ENCODE measurements at regions not wholly inside any gene's neighbourhood (a gene's known extent, or its start where the extent isn't known, plus 50 kb on each side); places are given as distances from the start of the nearest gene placed in this dataset.
A peak's percentile ranks its signal among the peaks of the same experiment; 100 is the strongest.

- Histone ChIP-seq H3K4me3 (ENCODE audit: low read depth, low read length) (no peak overlapping the region), H3K27me3 (no peaks in the 10 kb centered on the region)
- DNase-seq, result no peak
Observed at GRCh38 chrX:88397551-88397950, 349.5 kb upstream of the CPXCR1 start.

GRCh38 chrX:88416002-88416401 lies 331.0 kb upstream of the CPXCR1 start:
- Histone ChIP-seq H3K36me3 (no peaks in the 10 kb centered on the region), H3K4me1 (no peaks in the 10 kb centered on the region), H3K4me3 (ENCODE audit: low read depth, low read length) (no peak overlapping the region), H3K9me3 (no peaks in the 10 kb centered on the region), H3K27me3 (no peaks in the 10 kb centered on the region)
- DNase-seq, result no peak
- no peak for TF ChIP-seq CTCF (IDR thresholded peaks at IDR 0.05; ENCODE audit: low read depth, low read length)

More at GRCh38 chrX:88397551-88397950, 349.5 kb upstream of the CPXCR1 start:
- H3K4me1 ChIP-seq, result no peaks in the 10 kb centered on the region
- no peaks in the 10 kb centered on the region for H3K36me3 ChIP-seq
- no peaks in the 10 kb centered on the region for H3K9me3 ChIP-seq
- TF ChIP-seq CTCF (IDR thresholded peaks at IDR 0.05; ENCODE audit: low read depth, low read length), result no peak

- H3K4me3 ChIP-seq (ENCODE audit: low read depth, low read length), result no peak overlapping the region
- H3K27me3 ChIP-seq, result no peaks in the 10 kb centered on the region
- DNase-seq, result no peak
- H3K36me3 ChIP-seq, result no peaks in the 10 kb centered on the region
- H3K4me1 ChIP-seq, result no peaks in the 10 kb centered on the region
- H3K9me3 ChIP-seq, result no peaks in the 10 kb centered on the region
- no peak for TF ChIP-seq CTCF (IDR thresholded peaks at IDR 0.05; ENCODE audit: low read depth, low read length)
Observed at GRCh38 chrX:88416965-88417364, 330.1 kb upstream of the CPXCR1 start.

DNA sequence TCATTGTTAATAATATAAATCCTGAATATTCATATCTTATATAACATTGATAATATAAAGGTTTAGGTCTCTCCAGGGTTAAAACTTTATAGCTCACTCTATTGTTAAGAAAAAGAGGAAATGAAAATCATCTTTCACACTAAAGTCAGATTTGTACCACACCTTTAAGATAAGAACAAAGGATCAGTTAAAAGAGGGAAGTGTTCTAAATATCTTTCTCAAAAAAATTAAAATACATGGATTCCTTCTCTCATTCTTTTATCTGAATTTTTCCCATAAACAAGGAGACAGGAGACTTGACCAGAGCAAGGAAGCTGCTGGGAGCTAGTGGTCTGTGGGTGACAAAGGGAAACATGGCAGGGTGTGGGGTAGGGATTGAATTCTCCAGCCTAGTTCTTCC lies 323.0 kb upstream of the CPXCR1 start:
- no peaks in the 10 kb centered on the region for H3K36me3 ChIP-seq
- H3K27me3 ChIP-seq, result no peaks in the 10 kb centered on the region
- no peak for DNase-seq
- no peaks in the 10 kb centered on the region for H3K9me3 ChIP-seq
- H3K4me1 ChIP-seq, result no peaks in the 10 kb centered on the region
- H3K4me3 ChIP-seq (ENCODE audit: low read depth, low read length), result no peak overlapping the region
- no peak for TF ChIP-seq CTCF (IDR thresholded peaks at IDR 0.05; ENCODE audit: low read depth, low read length)

- Histone ChIP-seq H3K4me1 (no peaks in the 10 kb centered on the region), H3K36me3 (no peaks in the 10 kb centered on the region), H3K9me3 (no peaks in the 10 kb centered on the region), H3K4me3 (ENCODE audit: low read depth, low read length) (no peak overlapping the region), H3K27me3 (no peaks in the 10 kb centered on the region)
- no peak for TF ChIP-seq CTCF (IDR thresholded peaks at IDR 0.05; ENCODE audit: low read depth, low read length)
- no peak for DNase-seq
Observed at GRCh38 chrX:88424541-88424940, 322.5 kb upstream of the CPXCR1 start.

DNA sequence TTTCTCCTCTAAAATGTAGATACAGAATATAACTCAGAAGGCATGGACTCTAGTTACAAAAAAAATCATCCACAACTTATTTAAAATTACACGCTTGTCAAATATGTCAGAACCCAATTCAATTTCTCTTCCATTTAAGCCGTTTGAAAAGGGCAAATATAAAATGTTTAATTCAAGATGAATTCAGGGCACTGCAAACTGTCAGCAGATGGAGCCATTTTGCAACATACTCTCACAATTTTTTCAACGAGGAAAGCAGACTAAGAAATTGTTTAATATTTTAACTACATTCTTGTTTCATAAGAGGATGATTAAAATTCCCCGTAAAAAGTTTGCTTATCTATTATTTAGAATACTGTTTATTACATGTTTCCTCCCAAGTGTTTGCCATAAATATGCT lies 321.3 kb upstream of the CPXCR1 start:
- H3K4me3 ChIP-seq (ENCODE audit: low read depth, low read length), result peak overlapping the region; percentile 48
- peak; percentile 35 for TF ChIP-seq CTCF (IDR thresholded peaks at IDR 0.05; ENCODE audit: low read depth, low read length)
- no peaks in the 10 kb centered on the region for H3K9me3 ChIP-seq
- H3K4me1 ChIP-seq, result no peaks in the 10 kb centered on the region
- no peaks in the 10 kb centered on the region for H3K27me3 ChIP-seq
- no peak for DNase-seq
- no peaks in the 10 kb centered on the region for H3K36me3 ChIP-seq
